ENCODE measurements at regions not wholly inside any gene's neighbourhood (a gene's known extent, or its start where the extent isn't known, plus 50 kb on each side); places are given as distances from the start of the nearest gene placed in this dataset.

- no peak overlapping the region for H3K27ac Mint-ChIP-seq (ENCODE audit: low read depth)
- H3K4me1 Mint-ChIP-seq = no peaks in the 10 kb centered on the region
- H3K9me3 Mint-ChIP-seq = no peaks in the 10 kb centered on the region
- H3K36me3 Mint-ChIP-seq (ENCODE audit: insufficient read depth) = peaks cover 2% of the 10 kb centered on the region
- DNase-seq (ENCODE audit: low spot score in 2 of 2) = no peak
- no peak for ATAC-seq (replicated peaks; ENCODE audit: extremely low read depth, poor library complexity, severe bottlenecking)
- peaks cover 8% of the 10 kb centered on the region for H3K27me3 Mint-ChIP-seq
- H3K4me3 Mint-ChIP-seq = no peak overlapping the region
Observed at GRCh38 chr14:97071177-97071576, 274.0 kb downstream of the VRK1 start.

GRCh38 chr14:97073622-97074021 lies 276.4 kb downstream of the VRK1 start:
- H3K9me3 Mint-ChIP-seq = no peaks in the 10 kb centered on the region
- no peak for ATAC-seq (replicated peaks; ENCODE audit: extremely low read depth, poor library complexity, severe bottlenecking)
- H3K36me3 Mint-ChIP-seq (ENCODE audit: insufficient read depth) = peaks cover 2% of the 10 kb centered on the region
- H3K27me3 Mint-ChIP-seq = no peaks in the 10 kb centered on the region
- DNase-seq (ENCODE audit: low spot score in 2 of 2) = no peak
- H3K27ac Mint-ChIP-seq (ENCODE audit: low read depth) = no peak overlapping the region
- no peak overlapping the region for H3K4me3 Mint-ChIP-seq
- H3K4me1 Mint-ChIP-seq = peaks cover 15% of the 10 kb centered on the region

- ATAC-seq (replicated peaks; ENCODE audit: extremely low read depth, poor library complexity, severe bottlenecking) = no peak
- H3K4me1 Mint-ChIP-seq = peaks cover 15% of the 10 kb centered on the region
- H3K9me3 Mint-ChIP-seq = no peaks in the 10 kb centered on the region
- no peak for DNase-seq (ENCODE audit: low spot score in 2 of 2)
- H3K4me3 Mint-ChIP-seq = no peak overlapping the region
- no peak overlapping the region for H3K27ac Mint-ChIP-seq (ENCODE audit: low read depth)
- H3K36me3 Mint-ChIP-seq (ENCODE audit: insufficient read depth) = peaks cover 2% of the 10 kb centered on the region
- H3K27me3 Mint-ChIP-seq = no peaks in the 10 kb centered on the region
Observed at GRCh38 chr14:97074456-97074855, 277.3 kb downstream of the VRK1 start.

- Mint-ChIP-seq H3K27ac (ENCODE audit: low read depth) (no peak overlapping the region), H3K4me1 (peaks cover 15% of the 10 kb centered on the region), H3K9me3 (no peaks in the 10 kb centered on the region), H3K27me3 (no peaks in the 10 kb centered on the region), H3K36me3 (ENCODE audit: insufficient read depth) (peaks cover 2% of the 10 kb centered on the region), H3K4me3 (no peak overlapping the region)
- DNase-seq (ENCODE audit: low spot score in 2 of 2) (no peak), ATAC-seq (replicated peaks; ENCODE audit: extremely low read depth, poor library complexity, severe bottlenecking) (no peak)
Observed at GRCh38 chr14:97074856-97075255, 277.7 kb downstream of the VRK1 start.

GRCh38 chr14:97077253-97077653 lies 280.1 kb downstream of the VRK1 start:
- ATAC-seq (replicated peaks; ENCODE audit: extremely low read depth, poor library complexity, severe bottlenecking) = peak; percentile 28
- H3K27ac Mint-ChIP-seq (ENCODE audit: low read depth) = peak overlapping the region; percentile 37
- peak overlapping the region; percentile 2 for H3K4me3 Mint-ChIP-seq

GRCh38 chr14:97077687-97078086 lies 280.5 kb downstream of the VRK1 start:
- no peak for ATAC-seq (replicated peaks; ENCODE audit: extremely low read depth, poor library complexity, severe bottlenecking)
- no peaks in the 10 kb centered on the region for H3K9me3 Mint-ChIP-seq

More at GRCh38 chr14:97077253-97077653, 280.1 kb downstream of the VRK1 start:
- H3K27me3 Mint-ChIP-seq = no peaks in the 10 kb centered on the region
- H3K36me3 Mint-ChIP-seq (ENCODE audit: insufficient read depth) = no peaks in the 10 kb centered on the region
- H3K4me1 Mint-ChIP-seq = peaks cover 15% of the 10 kb centered on the region
- DNase-seq (ENCODE audit: low spot score in 2 of 2) = peak in 1 of 2 donors; percentile 10
- no peaks in the 10 kb centered on the region for H3K9me3 Mint-ChIP-seq

GRCh38 chr14:97080991-97081390 lies 283.8 kb downstream of the VRK1 start:
- no peak for DNase-seq (ENCODE audit: low spot score in 2 of 2)
- H3K4me1 Mint-ChIP-seq = peaks cover 15% of the 10 kb centered on the region
- H3K36me3 Mint-ChIP-seq (ENCODE audit: insufficient read depth) = no peaks in the 10 kb centered on the region
- H3K27ac Mint-ChIP-seq (ENCODE audit: low read depth) = no peak overlapping the region
- no peak for ATAC-seq (replicated peaks; ENCODE audit: extremely low read depth, poor library complexity, severe bottlenecking)
- no peaks in the 10 kb centered on the region for H3K9me3 Mint-ChIP-seq
- H3K27me3 Mint-ChIP-seq = no peaks in the 10 kb centered on the region
- no peak overlapping the region for H3K4me3 Mint-ChIP-seq

More at GRCh38 chr14:97077687-97078086, 280.5 kb downstream of the VRK1 start:
- peak overlapping the region; percentile 2 for H3K4me3 Mint-ChIP-seq
- peak overlapping the region; percentile 37 for H3K27ac Mint-ChIP-seq (ENCODE audit: low read depth)
- DNase-seq (ENCODE audit: low spot score in 2 of 2) = no peak
- H3K4me1 Mint-ChIP-seq = peaks cover 15% of the 10 kb centered on the region
- no peaks in the 10 kb centered on the region for H3K27me3 Mint-ChIP-seq
- H3K36me3 Mint-ChIP-seq (ENCODE audit: insufficient read depth) = no peaks in the 10 kb centered on the region

GRCh38 chr14:97095269-97095668 lies 298.1 kb downstream of the VRK1 start:
- DNase-seq (ENCODE audit: low spot score in 2 of 2) = no peak
- H3K4me1 Mint-ChIP-seq = no peaks in the 10 kb centered on the region
- no peaks in the 10 kb centered on the region for H3K27me3 Mint-ChIP-seq
- H3K27ac Mint-ChIP-seq (ENCODE audit: low read depth) = no peak overlapping the region
- no peak for ATAC-seq (replicated peaks; ENCODE audit: extremely low read depth, poor library complexity, severe bottlenecking)
- no peaks in the 10 kb centered on the region for H3K9me3 Mint-ChIP-seq
- H3K36me3 Mint-ChIP-seq (ENCODE audit: insufficient read depth) = peaks cover 2% of the 10 kb centered on the region
- H3K4me3 Mint-ChIP-seq = no peak overlapping the region

GRCh38 chr14:97097296-97097695 lies 300.1 kb downstream of the VRK1 start:
- ATAC-seq (replicated peaks; ENCODE audit: extremely low read depth, poor library complexity, severe bottlenecking) (no peak), DNase-seq (ENCODE audit: low spot score in 2 of 2) (no peak)
- no peak overlapping the region for H3K4me3 Mint-ChIP-seq
- no peak overlapping the region for H3K27ac Mint-ChIP-seq (ENCODE audit: low read depth)
- H3K36me3 Mint-ChIP-seq (ENCODE audit: insufficient read depth) = peaks cover 4% of the 10 kb centered on the region
- H3K9me3 Mint-ChIP-seq = no peaks in the 10 kb centered on the region
- no peaks in the 10 kb centered on the region for H3K4me1 Mint-ChIP-seq
- H3K27me3 Mint-ChIP-seq = no peaks in the 10 kb centered on the region

GRCh38 chr14:97100306-97100705 lies 303.1 kb downstream of the VRK1 start:
- no peak overlapping the region for H3K4me3 Mint-ChIP-seq
- ATAC-seq (replicated peaks; ENCODE audit: extremely low read depth, poor library complexity, severe bottlenecking) (no peak), DNase-seq (ENCODE audit: low spot score in 2 of 2) (no peak)
- H3K9me3 Mint-ChIP-seq = no peaks in the 10 kb centered on the region
- no peak overlapping the region for H3K27ac Mint-ChIP-seq (ENCODE audit: low read depth)
- no peaks in the 10 kb centered on the region for H3K4me1 Mint-ChIP-seq
- peaks cover 28% of the 10 kb centered on the region for H3K27me3 Mint-ChIP-seq
- peaks cover 4% of the 10 kb centered on the region for H3K36me3 Mint-ChIP-seq (ENCODE audit: insufficient read depth)

- peaks cover 30% of the 10 kb centered on the region for H3K27me3 Mint-ChIP-seq
- H3K9me3 Mint-ChIP-seq = no peaks in the 10 kb centered on the region
- H3K27ac Mint-ChIP-seq (ENCODE audit: low read depth) = no peak overlapping the region
- no peak overlapping the region for H3K4me3 Mint-ChIP-seq
- H3K36me3 Mint-ChIP-seq (ENCODE audit: insufficient read depth) = peaks cover 4% of the 10 kb centered on the region
- H3K4me1 Mint-ChIP-seq = no peaks in the 10 kb centered on the region
- ATAC-seq (replicated peaks; ENCODE audit: extremely low read depth, poor library complexity, severe bottlenecking) (no peak), DNase-seq (ENCODE audit: low spot score in 2 of 2) (no peak)
Observed at GRCh38 chr14:97101561-97101960, 304.4 kb downstream of the VRK1 start.

GRCh38 chr14:97104029-97104428 lies 306.8 kb downstream of the VRK1 start:
- no peaks in the 10 kb centered on the region for H3K9me3 Mint-ChIP-seq
- H3K4me1 Mint-ChIP-seq = no peaks in the 10 kb centered on the region
- H3K4me3 Mint-ChIP-seq = no peak overlapping the region
- no peak overlapping the region for H3K27ac Mint-ChIP-seq (ENCODE audit: low read depth)
- ATAC-seq (replicated peaks; ENCODE audit: extremely low read depth, poor library complexity, severe bottlenecking) (no peak), DNase-seq (ENCODE audit: low spot score in 2 of 2) (no peak)
- peaks cover 4% of the 10 kb centered on the region for H3K36me3 Mint-ChIP-seq (ENCODE audit: insufficient read depth)
- H3K27me3 Mint-ChIP-seq = peaks cover 40% of the 10 kb centered on the region

GRCh38 chr14:97106166-97106565 lies 309.0 kb downstream of the VRK1 start:
- Mint-ChIP-seq H3K4me1 (no peaks in the 10 kb centered on the region), H3K9me3 (no peaks in the 10 kb centered on the region), H3K27me3 (peaks cover 59% of the 10 kb centered on the region), H3K4me3 (no peak overlapping the region), H3K27ac (ENCODE audit: low read depth) (no peak overlapping the region), H3K36me3 (ENCODE audit: insufficient read depth) (no peaks in the 10 kb centered on the region)
- DNase-seq (ENCODE audit: low spot score in 2 of 2) (no peak), ATAC-seq (replicated peaks; ENCODE audit: extremely low read depth, poor library complexity, severe bottlenecking) (no peak)

- Mint-ChIP-seq H3K4me1 (no peaks in the 10 kb centered on the region), H3K36me3 (ENCODE audit: insufficient read depth) (no peaks in the 10 kb centered on the region), H3K9me3 (no peaks in the 10 kb centered on the region), H3K27ac (ENCODE audit: low read depth) (no peak overlapping the region), H3K27me3 (peaks cover 59% of the 10 kb centered on the region), H3K4me3 (no peak overlapping the region)
- ATAC-seq (replicated peaks; ENCODE audit: extremely low read depth, poor library complexity, severe bottlenecking) = no peak
- no peak for DNase-seq (ENCODE audit: low spot score in 2 of 2)
Observed at GRCh38 chr14:97106609-97107008, 309.4 kb downstream of the VRK1 start.

Data from central memory CD8-positive, alpha-beta T cell (primary cell).